ENCODE measurements at regions not wholly inside any gene's neighbourhood (a gene's known extent, or its start where the extent isn't known, plus 50 kb on each side); places are given as distances from the start of the nearest gene placed in this dataset.
"Not testable (repeated sequence)": the region's sequence is repeated elsewhere in the genome, so short reads cannot be mapped to it uniquely, and the experiment has no call there.

- peak; percentile 92 for DNase-seq (ENCODE audit: low read depth)
- TF ChIP-seq CTCF (conservative IDR thresholded peaks at IDR 0.05; ENCODE audit: low read depth, low read length) = no peak
- peak overlapping the region; percentile 34 for H3K4me3 ChIP-seq (ENCODE audit: low read depth, low read length)
Observed at GRCh38 chr2:207334624-207335371, 169.1 kb upstream of the KLF7 start.

- TF ChIP-seq CTCF (conservative IDR thresholded peaks at IDR 0.05; ENCODE audit: low read depth, low read length) = no peak
- DNase-seq (ENCODE audit: low read depth) = peak; percentile 56
Observed at GRCh38 chr2:207337234-207338219, 171.8 kb upstream of the KLF7 start.

GRCh38 chr2:207338220-207338607 lies 172.5 kb upstream of the KLF7 start:
- TF ChIP-seq CTCF (conservative IDR thresholded peaks at IDR 0.05; ENCODE audit: low read depth, low read length) = no peak
- H3K4me3 ChIP-seq (ENCODE audit: low read depth, low read length) = no peak overlapping the region
- no peak for DNase-seq (ENCODE audit: low read depth)

More at GRCh38 chr2:207337234-207338219, 171.8 kb upstream of the KLF7 start:
- no peak overlapping the region for H3K4me3 ChIP-seq (ENCODE audit: low read depth, low read length)

GRCh38 chr2:207338610-207339009 lies 172.9 kb upstream of the KLF7 start:
- TF ChIP-seq CTCF (conservative IDR thresholded peaks at IDR 0.05; ENCODE audit: low read depth, low read length) = no peak
- no peak for DNase-seq (ENCODE audit: low read depth)
- H3K4me3 ChIP-seq (ENCODE audit: low read depth, low read length) = no peak overlapping the region

GRCh38 chr2:207341112-207341750 lies 175.5 kb upstream of the KLF7 start:
- no peak for TF ChIP-seq CTCF (conservative IDR thresholded peaks at IDR 0.05; ENCODE audit: low read depth, low read length)
- no peak overlapping the region for H3K4me3 ChIP-seq (ENCODE audit: low read depth, low read length)
- DNase-seq (ENCODE audit: low read depth) = no peak

GRCh38 chr2:207341804-207342203 lies 176.1 kb upstream of the KLF7 start:
- TF ChIP-seq CTCF (conservative IDR thresholded peaks at IDR 0.05; ENCODE audit: low read depth, low read length) = peak; percentile 38

GRCh38 chr2:207344596-207345394 lies 179.0 kb upstream of the KLF7 start:
- DNase-seq (ENCODE audit: low read depth); H3K4me3 ChIP-seq (ENCODE audit: low read depth, low read length): not testable (repeated sequence)

More at GRCh38 chr2:207341804-207342203, 176.1 kb upstream of the KLF7 start:
- DNase-seq (ENCODE audit: low read depth) = no peak
- H3K4me3 ChIP-seq (ENCODE audit: low read depth, low read length) = no peak overlapping the region
